ENCODE measurements at regions not wholly inside any gene's neighbourhood (a gene's known extent, or its start where the extent isn't known, plus 50 kb on each side); places are given as distances from the start of the nearest gene placed in this dataset.
"Not testable (repeated sequence)": the region's sequence is repeated elsewhere in the genome, so short reads cannot be mapped to it uniquely, and the experiment has no call there.

DNA sequence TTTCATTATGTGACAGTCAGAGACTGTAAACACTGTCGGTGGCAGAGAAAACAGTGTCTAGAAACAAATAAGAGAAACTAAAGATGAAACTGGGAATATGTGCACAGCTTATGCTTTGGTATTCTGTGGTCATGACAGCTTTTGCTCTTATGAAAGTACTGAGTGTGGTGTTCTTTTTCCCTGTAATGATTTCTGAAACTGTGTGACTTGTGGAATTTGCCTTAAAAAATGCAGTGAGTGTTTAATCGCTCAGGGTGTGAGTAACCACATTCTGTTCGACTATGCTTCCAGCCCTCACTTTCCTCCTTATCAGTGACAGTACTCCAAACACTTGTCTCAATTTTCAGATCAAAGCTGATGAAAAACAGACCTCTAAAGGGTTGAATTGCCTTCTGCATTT is 66.9 kb upstream of the DIAPH3 start:
- H3K4me2 ChIP-seq (ENCODE audit: low read length), result peak overlapping the region; percentile 9
- no peaks in the 10 kb centered on the region for H3K36me3 ChIP-seq (ENCODE audit: insufficient read depth, low read length)
- no peaks in the 10 kb centered on the region for H3K27me3 Mint-ChIP-seq (ENCODE audit: low read depth, unreplicated experiment)
- peak overlapping the region; percentile 85 for H3K27ac Mint-ChIP-seq (ENCODE audit: unreplicated experiment)
- H3K4me3 ChIP-seq (ENCODE audit: insufficient read depth, low read depth, low read length), result no peak overlapping the region
- no peaks in the 10 kb centered on the region for H3K4me1 ChIP-seq (ENCODE audit: insufficient read depth, low read length)
- no peaks in the 10 kb centered on the region for H3K9me3 ChIP-seq (ENCODE audit: insufficient read depth, low read depth, low read length)
- H3K4me3 Mint-ChIP-seq (ENCODE audit: unreplicated experiment), result no peak overlapping the region
- no peaks in the 10 kb centered on the region for H4K20me1 ChIP-seq (ENCODE audit: insufficient read depth, low read length)
- no peaks in the 10 kb centered on the region for H3K36me3 Mint-ChIP-seq (ENCODE audit: low read depth, unreplicated experiment)
- DNase-seq (ENCODE audit: low read depth) (peak; percentile 80), FAIRE-seq (no peak)
- H3K4me1 Mint-ChIP-seq (ENCODE audit: low read depth, unreplicated experiment), result peaks cover 20% of the 10 kb centered on the region
- no peaks in the 10 kb centered on the region for H3K79me2 ChIP-seq (ENCODE audit: insufficient read depth, low read length)
- H3K9ac ChIP-seq (ENCODE audit: low read length), result no peak overlapping the region
- H2AFZ ChIP-seq (ENCODE audit: low read depth, low read length), result no peak overlapping the region
- no peaks in the 10 kb centered on the region for H3K27me3 ChIP-seq (ENCODE audit: insufficient read depth, low read length)
- TF ChIP-seq EZH2 (IDR thresholded peaks at IDR 0.05; ENCODE audit: insufficient read depth, low read length), result no peak
- peak overlapping the region; percentile 14 for H3K27ac ChIP-seq (ENCODE audit: low read depth, low read length)
- no peaks in the 10 kb centered on the region for H3K9me3 Mint-ChIP-seq (ENCODE audit: unreplicated experiment)

DNA sequence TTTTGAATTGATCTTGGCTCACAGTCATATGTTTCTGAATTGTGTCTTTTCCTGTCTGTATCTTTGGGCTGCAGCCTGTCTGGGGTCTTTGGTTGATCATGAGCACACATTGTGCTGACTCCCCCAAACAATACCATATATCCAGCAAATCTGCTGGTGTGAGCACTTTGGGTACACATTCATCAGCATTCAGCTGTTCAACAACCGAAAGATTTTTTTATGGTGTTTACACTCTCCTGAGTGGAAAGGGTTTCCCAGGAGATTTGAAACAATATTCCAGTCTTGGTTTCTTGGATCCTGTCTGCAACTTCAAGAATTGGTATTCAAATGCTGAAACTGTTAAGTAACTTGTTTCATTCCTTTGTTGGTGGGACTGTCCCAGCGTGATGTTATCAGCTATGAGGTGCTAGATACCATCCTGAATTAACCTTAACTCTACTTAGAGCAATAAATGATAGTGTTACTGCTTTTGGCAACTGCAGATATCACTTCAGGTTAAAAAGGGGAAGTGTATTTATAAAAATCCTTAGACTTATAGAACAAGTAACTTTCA is 78.4 kb upstream of the DIAPH3 start:
- DNase-seq (ENCODE audit: low read depth), result no peak
- no peak overlapping the region for H2AFZ ChIP-seq (ENCODE audit: low read depth, low read length)
- H3K36me3 ChIP-seq (ENCODE audit: insufficient read depth, low read length), result no peaks in the 10 kb centered on the region
- no peak overlapping the region for H3K27ac ChIP-seq (ENCODE audit: low read depth, low read length)
- Mint-ChIP-seq H3K27me3 (ENCODE audit: low read depth, unreplicated experiment) (no peaks in the 10 kb centered on the region), H3K9me3 (ENCODE audit: unreplicated experiment) (no peaks in the 10 kb centered on the region), H3K27ac (ENCODE audit: unreplicated experiment) (no peak overlapping the region), H3K36me3 (ENCODE audit: low read depth, unreplicated experiment) (no peaks in the 10 kb centered on the region), H3K4me3 (ENCODE audit: unreplicated experiment) (no peak overlapping the region), H3K4me1 (ENCODE audit: low read depth, unreplicated experiment) (no peaks in the 10 kb centered on the region)
- H3K4me1 ChIP-seq (ENCODE audit: insufficient read depth, low read length), result no peaks in the 10 kb centered on the region
- no peak for FAIRE-seq
- H3K79me2 ChIP-seq (ENCODE audit: insufficient read depth, low read length), result no peaks in the 10 kb centered on the region
- no peaks in the 10 kb centered on the region for H3K27me3 ChIP-seq (ENCODE audit: insufficient read depth, low read length)
- H3K9ac ChIP-seq (ENCODE audit: low read length), result no peak overlapping the region
- no peak overlapping the region for H3K4me2 ChIP-seq (ENCODE audit: low read length)
- H4K20me1 ChIP-seq (ENCODE audit: insufficient read depth, low read length), result no peaks in the 10 kb centered on the region
- no peaks in the 10 kb centered on the region for H3K9me3 ChIP-seq (ENCODE audit: insufficient read depth, low read depth, low read length)
- no peak overlapping the region for H3K4me3 ChIP-seq (ENCODE audit: insufficient read depth, low read depth, low read length)
- TF ChIP-seq, protein P1, sequence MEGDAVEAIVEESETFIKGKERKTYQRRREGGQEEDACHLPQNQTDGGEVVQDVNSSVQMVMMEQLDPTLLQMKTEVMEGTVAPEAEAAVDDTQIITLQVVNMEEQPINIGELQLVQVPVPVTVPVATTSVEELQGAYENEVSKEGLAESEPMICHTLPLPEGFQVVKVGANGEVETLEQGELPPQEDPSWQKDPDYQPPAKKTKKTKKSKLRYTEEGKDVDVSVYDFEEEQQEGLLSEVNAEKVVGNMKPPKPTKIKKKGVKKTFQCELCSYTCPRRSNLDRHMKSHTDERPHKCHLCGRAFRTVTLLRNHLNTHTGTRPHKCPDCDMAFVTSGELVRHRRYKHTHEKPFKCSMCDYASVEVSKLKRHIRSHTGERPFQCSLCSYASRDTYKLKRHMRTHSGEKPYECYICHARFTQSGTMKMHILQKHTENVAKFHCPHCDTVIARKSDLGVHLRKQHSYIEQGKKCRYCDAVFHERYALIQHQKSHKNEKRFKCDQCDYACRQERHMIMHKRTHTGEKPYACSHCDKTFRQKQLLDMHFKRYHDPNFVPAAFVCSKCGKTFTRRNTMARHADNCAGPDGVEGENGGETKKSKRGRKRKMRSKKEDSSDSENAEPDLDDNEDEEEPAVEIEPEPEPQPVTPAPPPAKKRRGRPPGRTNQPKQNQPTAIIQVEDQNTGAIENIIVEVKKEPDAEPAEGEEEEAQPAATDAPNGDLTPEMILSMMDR (IDR thresholded peaks at IDR 0.05; ENCODE audit: insufficient read depth, low read depth, low read length), result no peak
- TF ChIP-seq EZH2 (IDR thresholded peaks at IDR 0.05; ENCODE audit: insufficient read depth, low read length), result no peak

DNA sequence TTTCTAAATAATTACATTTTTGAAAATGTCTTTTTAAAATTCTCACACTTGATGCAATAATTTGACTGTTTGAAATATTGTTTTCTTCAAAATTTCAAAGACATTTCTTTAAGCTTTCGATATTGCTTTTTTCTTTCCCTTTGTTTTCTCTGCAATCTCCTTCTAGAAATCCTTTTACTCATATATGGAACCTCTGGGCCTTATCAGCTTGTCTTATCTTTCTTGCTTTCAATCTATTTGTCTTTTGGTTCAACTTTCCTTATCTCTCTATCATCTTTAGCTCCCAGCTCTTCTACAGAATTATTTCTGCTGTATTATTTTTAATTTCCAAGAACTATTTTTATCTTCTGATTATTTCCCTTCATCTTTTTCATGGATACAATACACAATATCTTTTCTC is 80.7 kb upstream of the DIAPH3 start:
- Histone ChIP-seq H3K36me3 (ENCODE audit: insufficient read depth, low read length) (no peaks in the 10 kb centered on the region), H3K79me2 (ENCODE audit: insufficient read depth, low read length) (no peaks in the 10 kb centered on the region), H3K27me3 (ENCODE audit: insufficient read depth, low read length) (no peaks in the 10 kb centered on the region), H3K27ac (ENCODE audit: low read depth, low read length) (no peak overlapping the region), H3K4me2 (ENCODE audit: low read length) (no peak overlapping the region), H2AFZ (ENCODE audit: low read depth, low read length) (no peak overlapping the region), H3K4me1 (ENCODE audit: insufficient read depth, low read length) (no peaks in the 10 kb centered on the region), H3K9ac (ENCODE audit: low read length) (no peak overlapping the region), H4K20me1 (ENCODE audit: insufficient read depth, low read length) (no peaks in the 10 kb centered on the region), H3K9me3 (ENCODE audit: insufficient read depth, low read depth, low read length) (no peaks in the 10 kb centered on the region), H3K4me3 (ENCODE audit: insufficient read depth, low read depth, low read length) (no peak overlapping the region)
- H3K27me3 Mint-ChIP-seq (ENCODE audit: low read depth, unreplicated experiment), result no peaks in the 10 kb centered on the region
- TF ChIP-seq EZH2 (IDR thresholded peaks at IDR 0.05; ENCODE audit: insufficient read depth, low read length), result no peak
- TF ChIP-seq, protein P1 (IDR thresholded peaks at IDR 0.05; ENCODE audit: insufficient read depth, low read depth, low read length), result no peak
- no peaks in the 10 kb centered on the region for H3K4me1 Mint-ChIP-seq (ENCODE audit: low read depth, unreplicated experiment)
- H3K4me3 Mint-ChIP-seq (ENCODE audit: unreplicated experiment), result no peak overlapping the region
- no peaks in the 10 kb centered on the region for H3K9me3 Mint-ChIP-seq (ENCODE audit: unreplicated experiment)
- no peak for DNase-seq (ENCODE audit: low read depth)
- H3K36me3 Mint-ChIP-seq (ENCODE audit: low read depth, unreplicated experiment), result no peaks in the 10 kb centered on the region
- no peak for FAIRE-seq
- H3K27ac Mint-ChIP-seq (ENCODE audit: unreplicated experiment), result no peak overlapping the region

DNA sequence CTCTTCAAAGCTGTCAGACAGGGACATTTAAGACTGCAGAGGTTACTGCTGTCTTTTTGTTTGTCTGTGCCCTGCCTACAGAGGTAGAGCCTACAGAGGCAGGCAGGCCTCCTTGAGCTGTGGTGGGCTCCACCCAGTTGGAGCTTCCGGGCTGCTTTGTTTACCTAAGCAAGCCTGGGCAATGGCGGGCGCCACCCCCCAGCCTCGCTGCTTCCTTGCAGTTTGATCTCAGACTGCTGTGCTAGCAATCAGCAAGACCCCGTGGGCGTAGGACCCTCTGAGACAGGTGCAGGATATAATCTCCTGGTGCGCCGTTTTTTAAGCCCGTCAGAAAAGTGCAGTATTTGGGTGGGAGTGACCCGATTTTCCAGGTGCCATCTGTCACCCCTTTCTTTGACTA is 87.7 kb upstream of the DIAPH3 start:
- not testable (repeated sequence) for H3K4me2 ChIP-seq (ENCODE audit: low read length); H3K79me2 ChIP-seq (ENCODE audit: insufficient read depth, low read length); H3K4me3 Mint-ChIP-seq (ENCODE audit: unreplicated experiment); H3K36me3 ChIP-seq (ENCODE audit: insufficient read depth, low read length); H3K27me3 Mint-ChIP-seq (ENCODE audit: low read depth, unreplicated experiment); FAIRE-seq; H3K9me3 ChIP-seq (ENCODE audit: insufficient read depth, low read depth, low read length); H3K27ac ChIP-seq (ENCODE audit: low read depth, low read length); H3K4me3 ChIP-seq (ENCODE audit: insufficient read depth, low read depth, low read length); H3K9me3 Mint-ChIP-seq (ENCODE audit: unreplicated experiment); H3K4me1 ChIP-seq (ENCODE audit: insufficient read depth, low read length); H3K36me3 Mint-ChIP-seq (ENCODE audit: low read depth, unreplicated experiment); H3K27ac Mint-ChIP-seq (ENCODE audit: unreplicated experiment); H3K4me1 Mint-ChIP-seq (ENCODE audit: low read depth, unreplicated experiment); H3K27me3 ChIP-seq (ENCODE audit: insufficient read depth, low read length); H3K9ac ChIP-seq (ENCODE audit: low read length); H4K20me1 ChIP-seq (ENCODE audit: insufficient read depth, low read length); H2AFZ ChIP-seq (ENCODE audit: low read depth, low read length); DNase-seq (ENCODE audit: low read depth)

Data from astrocyte (in vitro differentiated cells and primary cell).